Activated naive CD4-positive, alpha-beta T cell treated with anti-CD3 and anti-CD28 coated beads, Interleukin-2, amount 50 U/mL, for 16 hours (primary cell): ENCODE measurements at regions not wholly inside any gene's neighbourhood (a gene's known extent, or its start where the extent isn't known, plus 50 kb on each side); places are given as distances from the start of the nearest gene placed in this dataset.

Experiments used
- DNase-seq: peaks from one replicate; pipeline ENCODE4 v3.0.0-alpha.2; 2020

GRCh38 chr5:165258197-165258771, 1752.9 kb downstream of the MAT2B start:
- no peak for DNase-seq

- DNase-seq: no peak
Measured at GRCh38 chr5:165260426-165260825, 1755.0 kb downstream of the MAT2B start.

DNA sequence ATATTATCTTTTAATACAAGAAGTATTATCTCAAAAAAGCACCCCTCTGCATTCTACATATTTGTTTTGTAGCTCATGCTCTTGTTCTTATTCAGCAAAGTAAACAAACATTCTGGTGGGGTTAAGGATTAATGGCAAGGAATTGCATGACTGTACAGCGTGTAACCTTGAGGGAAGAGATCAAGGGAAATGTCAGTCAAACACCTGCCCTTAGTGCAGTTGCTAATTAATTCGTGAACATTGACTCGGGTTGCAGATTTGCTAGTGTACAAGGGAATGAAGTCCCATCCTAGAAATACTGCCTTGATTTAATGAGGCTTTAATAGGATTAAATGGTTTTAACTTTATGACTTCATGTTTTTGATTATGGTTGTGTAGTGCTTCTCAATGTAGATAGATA, 1758.1 kb downstream of the MAT2B start:
- no peak for DNase-seq

- no peak for DNase-seq
Measured at GRCh38 chr5:165266939-165267338, 1761.5 kb downstream of the MAT2B start.

GRCh38 chr5:165272436-165272835, 1767.0 kb downstream of the MAT2B start:
- no peak for DNase-seq

DNA sequence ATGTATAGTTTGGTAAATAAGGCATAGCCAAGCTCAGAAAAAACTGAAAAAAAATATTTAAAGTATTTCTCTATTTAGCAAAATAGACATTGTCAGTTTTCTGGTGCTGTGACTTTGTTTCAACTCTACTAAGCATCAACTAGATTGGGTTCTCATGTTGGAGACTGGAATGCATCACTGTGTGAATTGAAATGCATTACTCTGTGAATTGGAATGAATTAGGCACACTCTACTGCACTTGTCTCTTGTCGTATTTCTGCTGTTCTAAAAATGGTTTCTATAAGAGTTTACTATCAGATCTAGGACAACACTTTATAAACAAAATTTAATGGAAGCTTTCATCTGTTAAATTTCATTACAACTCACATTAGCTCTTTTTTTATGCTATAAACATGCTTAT, 1772.2 kb downstream of the MAT2B start:
- DNase-seq: no peak

DNA sequence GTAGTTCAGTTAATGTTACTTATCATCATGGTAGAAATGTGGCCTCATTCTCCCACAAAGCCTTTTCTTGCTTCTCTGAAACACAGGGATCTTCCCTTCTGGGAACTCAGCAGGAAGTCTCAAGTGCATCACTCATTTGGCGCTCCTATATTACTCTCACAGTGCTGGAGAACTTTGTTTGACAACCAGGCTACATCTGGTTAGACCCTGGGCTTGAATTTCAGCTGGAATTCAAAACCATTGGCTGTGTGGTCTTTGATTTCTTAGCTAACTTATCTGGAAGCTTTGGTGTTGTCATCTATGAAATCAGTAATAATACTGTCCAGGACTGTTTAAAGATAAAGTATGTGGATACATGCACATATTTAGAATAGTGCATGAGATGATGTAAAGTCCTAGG, 1777.1 kb downstream of the MAT2B start:
- no peak for DNase-seq

DNA sequence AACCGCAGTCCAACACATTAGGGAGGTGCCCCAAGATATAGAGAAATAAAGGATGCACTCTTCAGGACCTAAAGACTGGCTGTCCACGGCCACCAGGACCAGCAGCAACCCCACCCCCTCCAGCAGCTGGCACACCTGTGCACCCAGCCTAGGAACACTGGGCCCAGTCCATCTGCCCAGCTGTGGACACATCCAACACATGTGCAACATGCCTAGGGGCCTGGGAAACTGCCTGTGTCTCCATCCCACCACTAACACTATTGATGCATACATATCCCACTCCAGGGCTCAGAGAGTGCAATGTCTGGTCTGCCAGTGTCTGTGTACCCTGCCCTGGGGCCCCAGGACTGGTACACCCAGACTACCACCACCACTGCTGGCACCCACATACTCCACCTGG, 1781.3 kb downstream of the MAT2B start:
- DNase-seq: no peak

DNA sequence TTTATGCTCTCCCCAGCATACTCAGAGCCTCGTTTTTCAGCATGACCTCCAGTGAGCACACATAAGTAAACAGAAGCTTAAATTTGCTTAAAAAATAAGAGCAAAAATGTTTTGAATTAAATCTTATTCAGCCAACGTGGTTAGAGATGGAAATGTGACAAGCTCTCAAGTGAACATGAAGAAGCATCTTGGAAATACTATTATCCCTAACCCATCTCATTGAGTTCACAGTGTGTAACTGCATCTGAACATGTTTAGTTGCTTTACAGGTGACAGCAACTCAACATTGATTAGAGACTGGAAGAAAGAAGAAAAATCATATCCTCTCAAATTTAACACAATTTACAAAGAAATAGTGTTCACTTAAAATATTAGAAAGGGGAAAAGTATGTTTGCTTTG, 1785.1 kb downstream of the MAT2B start:
- no peak for DNase-seq

- no peak for DNase-seq
Measured at GRCh38 chr5:165296401-165297130, 1791.1 kb downstream of the MAT2B start.

- no peak for DNase-seq
Measured at GRCh38 chr5:165304193-165304827, 1798.9 kb downstream of the MAT2B start.

- DNase-seq: no peak
Measured at GRCh38 chr5:165305596-165305995, 1800.2 kb downstream of the MAT2B start.

DNA sequence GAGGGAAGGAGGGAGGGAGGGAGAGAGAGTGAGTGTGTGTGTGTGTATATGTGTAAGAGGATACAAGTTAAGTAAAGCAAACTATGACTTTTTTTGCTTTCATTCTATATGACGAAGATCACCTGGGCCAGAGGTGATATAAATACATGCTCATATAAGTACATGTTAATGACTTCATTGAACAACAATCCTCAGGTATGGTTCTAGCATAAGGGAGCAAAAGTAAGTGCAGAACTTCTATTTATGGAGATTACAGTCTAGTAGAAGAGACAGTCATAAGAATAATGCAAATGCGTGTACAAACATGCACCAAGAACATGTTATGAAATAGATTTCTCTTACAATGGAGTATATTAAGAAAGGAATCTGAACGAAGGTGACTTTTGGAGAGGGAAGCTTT, 1804.0 kb downstream of the MAT2B start:
- no peak for DNase-seq

- DNase-seq: no peak
Measured at GRCh38 chr5:165310031-165310430, 1804.6 kb downstream of the MAT2B start.

GRCh38 chr5:165321912-165322311, 1816.5 kb downstream of the MAT2B start:
- no peak for DNase-seq

GRCh38 chr5:165325221-165325620, 1819.8 kb downstream of the MAT2B start:
- DNase-seq: no peak

- no peak for DNase-seq
Measured at GRCh38 chr5:165327631-165328030, 1822.2 kb downstream of the MAT2B start.

DNA sequence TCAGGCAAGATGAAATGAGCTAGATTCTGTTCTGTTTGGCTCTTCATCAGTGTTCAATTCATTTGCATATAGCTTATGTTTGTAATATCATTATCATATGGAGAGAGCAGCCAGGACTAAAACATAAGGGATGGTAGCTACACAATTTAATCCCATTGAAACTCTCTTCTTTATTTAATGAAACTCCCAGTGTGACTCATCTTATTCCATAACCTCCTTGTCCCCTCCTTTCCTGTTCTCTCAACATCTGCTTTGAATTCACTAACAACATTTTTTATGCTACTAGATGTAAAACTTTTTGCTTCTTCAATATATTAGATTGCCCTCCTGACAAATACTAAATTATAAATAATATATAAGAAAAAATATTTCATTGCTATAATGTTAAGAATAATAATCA, 1823.4 kb downstream of the MAT2B start:
- DNase-seq: no peak

DNA sequence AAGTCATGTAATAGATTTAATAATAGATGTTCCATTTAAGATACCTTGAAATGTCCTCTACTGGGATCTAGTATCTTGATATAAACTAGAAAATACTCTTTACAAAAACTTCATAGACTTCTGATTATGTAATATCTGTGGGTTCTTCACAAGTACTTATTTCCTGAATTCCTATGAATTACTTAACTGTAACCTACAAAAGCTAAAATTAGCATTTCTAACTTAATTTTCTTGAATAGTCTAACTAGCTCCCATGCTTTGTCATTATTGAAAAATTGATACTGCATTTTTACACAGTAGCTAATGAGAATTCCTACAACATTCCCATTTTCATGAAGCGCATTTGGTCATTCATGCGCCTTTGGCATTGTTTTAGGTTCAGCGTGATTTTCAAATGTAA, 1828.2 kb downstream of the MAT2B start:
- DNase-seq: no peak

DNA sequence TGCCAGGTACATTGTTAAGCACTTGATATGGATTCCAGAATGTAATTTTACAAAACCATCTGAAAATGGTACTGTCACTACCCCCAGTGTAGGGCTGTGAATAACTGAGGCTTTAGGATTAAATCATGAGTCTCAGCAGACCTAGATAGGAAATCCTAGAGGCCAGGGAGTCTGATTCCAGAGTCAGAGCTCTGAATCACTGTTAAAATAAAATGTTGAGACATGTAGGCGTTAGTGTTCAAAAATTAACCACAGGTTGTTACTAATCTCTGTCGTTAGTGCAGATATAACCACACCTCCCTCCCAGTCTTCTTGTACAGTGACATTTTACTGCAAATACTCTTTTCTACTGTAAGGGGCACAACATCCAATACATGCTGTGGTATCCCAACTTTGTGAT, 1828.8 kb downstream of the MAT2B start:
- no peak for DNase-seq

DNA sequence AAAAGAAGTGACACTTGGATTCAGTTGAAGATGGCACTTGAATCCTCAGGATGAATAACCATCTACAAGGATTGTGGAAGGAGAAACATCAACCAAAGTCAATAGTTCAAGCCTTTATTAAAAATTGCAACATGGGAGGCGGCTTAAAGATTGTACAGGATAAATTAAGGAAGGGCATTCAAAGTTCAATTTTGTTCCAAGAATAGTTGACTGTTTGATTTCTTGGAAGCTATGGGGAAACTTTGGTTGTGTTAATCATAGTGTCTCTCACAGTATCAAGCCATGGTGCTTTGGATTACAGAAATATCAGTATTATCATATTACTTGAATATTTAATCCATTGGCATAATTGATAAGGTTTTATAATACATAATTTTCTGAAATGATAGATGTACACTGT, 1844.3 kb downstream of the MAT2B start:
- DNase-seq: no peak

- no peak for DNase-seq
Measured at GRCh38 chr5:165351342-165351741, 1845.9 kb downstream of the MAT2B start.

DNA sequence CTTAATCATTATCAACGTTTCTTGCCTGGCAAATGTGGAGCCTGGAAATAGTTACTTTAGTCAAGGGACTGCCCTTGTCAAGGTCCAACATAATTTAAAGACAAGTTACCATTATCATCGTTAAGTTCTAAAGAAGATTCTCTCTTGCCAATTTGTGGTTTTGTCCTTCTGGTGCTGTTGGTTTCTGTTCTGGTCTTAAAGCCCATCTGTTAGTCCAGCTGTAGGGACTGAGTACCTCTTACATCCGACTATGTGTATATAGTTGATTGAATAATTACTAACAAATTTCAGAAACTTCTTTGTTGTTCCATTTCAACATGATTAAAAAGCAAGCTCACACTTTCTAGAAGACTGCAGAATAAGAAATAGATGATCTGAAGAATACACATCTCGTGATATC, 1854.9 kb downstream of the MAT2B start:
- no peak for DNase-seq

GRCh38 chr5:165360784-165361542, 1855.5 kb downstream of the MAT2B start:
- DNase-seq: no peak
